HG03175 (cell line): ENCODE measurements at regions not wholly inside any gene's neighbourhood (a gene's known extent, or its start where the extent isn't known, plus 50 kb on each side); places are given as distances from the start of the nearest gene placed in this dataset.
A peak's percentile ranks its signal among the peaks of the same experiment; 100 is the strongest.
"Not testable (repeated sequence)": the region's sequence is repeated elsewhere in the genome, so short reads cannot be mapped to it uniquely, and the experiment has no call there.

Source experiments
- ATAC-seq: cut with Tn5 transposase; IDR thresholded peaks from one replicate; pipeline ENCODE4 v1.9.1; 2021; ENCODE audit warnings: mild to moderate bottlenecking, moderate library complexity; ENCODE audit not compliant: unreplicated experiment

- no peak for ATAC-seq
These were observed 172.1 kb upstream of the RNPC3 start for GRCh38 chr1:103353391-103353790.

GRCh38 chr1:103348136-103348535 is 177.4 kb upstream of the RNPC3 start:
- ATAC-seq = no peak

GRCh38 chr1:103344930-103345329 is 180.6 kb upstream of the RNPC3 start:
- no peak for ATAC-seq

DNA sequence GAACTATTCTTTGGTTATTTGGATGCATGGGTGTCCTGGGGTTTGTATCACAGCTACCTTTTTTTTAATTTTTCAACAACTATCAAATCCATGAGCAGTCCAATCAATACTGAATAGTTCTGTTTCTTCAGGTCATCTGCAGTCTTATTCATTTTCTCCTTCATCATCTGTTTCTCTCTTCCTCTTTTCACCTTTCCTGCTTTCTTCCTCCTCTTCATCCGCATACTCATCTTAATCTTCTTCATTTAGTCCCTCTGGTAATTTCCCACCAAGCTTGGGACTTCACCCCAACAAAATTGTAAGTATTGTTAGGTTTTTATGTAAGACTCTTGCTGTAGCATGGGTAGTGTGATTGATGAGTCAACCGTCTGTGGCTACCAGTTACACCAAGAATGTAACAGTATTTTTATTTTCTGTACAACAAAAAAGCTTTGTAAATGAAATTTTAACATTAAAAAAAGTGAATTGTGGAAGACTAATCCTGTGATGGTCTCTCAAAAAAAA is 184.1 kb upstream of the RNPC3 start:
- ATAC-seq = no peak

GRCh38 chr1:103337779-103338178 is 187.7 kb upstream of the RNPC3 start:
- ATAC-seq = no peak

- no peak for ATAC-seq
These were observed 189.1 kb upstream of the RNPC3 start for GRCh38 chr1:103336408-103336807.

GRCh38 chr1:103333141-103333540 is 192.4 kb upstream of the RNPC3 start:
- ATAC-seq = peak; percentile 60

- ATAC-seq = no peak
These were observed 198.3 kb upstream of the RNPC3 start for GRCh38 chr1:103327054-103327719.

- ATAC-seq = no peak
These were observed 198.9 kb upstream of the RNPC3 start for GRCh38 chr1:103326595-103326994.

DNA sequence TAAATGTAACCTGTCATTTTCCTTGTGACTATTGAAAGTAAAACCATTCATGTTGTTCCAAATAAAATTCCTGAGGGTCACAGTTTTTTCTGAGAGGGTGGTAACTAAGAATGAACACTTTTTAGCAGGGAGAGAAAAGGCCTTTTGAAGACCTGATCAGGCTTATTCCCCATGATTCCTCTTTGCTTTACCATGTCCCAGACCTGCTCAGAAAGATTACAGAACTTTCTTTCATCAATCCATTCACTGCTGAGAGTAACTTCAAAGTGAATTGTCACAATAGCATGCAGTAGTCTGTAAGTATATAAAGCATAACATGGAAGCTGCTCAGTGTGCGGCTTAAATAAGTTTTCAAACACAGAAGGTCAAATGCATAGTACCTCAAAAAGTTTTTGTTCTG is 201.5 kb upstream of the COL11A1 start:
- no peak for ATAC-seq

GRCh38 chr1:103307751-103308150 is 199.4 kb upstream of the COL11A1 start:
- no peak for ATAC-seq

GRCh38 chr1:103283841-103284669 is 175.7 kb upstream of the COL11A1 start:
- ATAC-seq = no peak

DNA sequence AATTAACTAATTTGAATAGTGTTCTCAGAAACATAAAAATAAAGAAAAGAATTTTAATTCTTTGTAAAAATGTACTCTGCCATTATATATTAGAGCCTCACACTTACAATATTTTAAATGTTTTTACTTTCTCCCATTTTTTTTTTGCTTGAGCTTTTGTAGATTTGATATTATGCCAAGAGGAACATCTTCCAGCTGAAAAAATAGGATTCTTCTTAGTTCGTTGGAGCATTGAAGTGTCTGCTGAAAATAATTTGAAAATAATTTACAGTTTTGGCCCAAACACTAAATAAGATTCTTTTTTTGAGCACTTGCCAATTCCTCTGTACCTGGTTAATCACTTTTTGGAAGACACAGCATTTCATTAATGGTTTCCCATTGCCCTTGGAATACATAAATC is 175.0 kb upstream of the COL11A1 start:
- ATAC-seq = no peak

DNA sequence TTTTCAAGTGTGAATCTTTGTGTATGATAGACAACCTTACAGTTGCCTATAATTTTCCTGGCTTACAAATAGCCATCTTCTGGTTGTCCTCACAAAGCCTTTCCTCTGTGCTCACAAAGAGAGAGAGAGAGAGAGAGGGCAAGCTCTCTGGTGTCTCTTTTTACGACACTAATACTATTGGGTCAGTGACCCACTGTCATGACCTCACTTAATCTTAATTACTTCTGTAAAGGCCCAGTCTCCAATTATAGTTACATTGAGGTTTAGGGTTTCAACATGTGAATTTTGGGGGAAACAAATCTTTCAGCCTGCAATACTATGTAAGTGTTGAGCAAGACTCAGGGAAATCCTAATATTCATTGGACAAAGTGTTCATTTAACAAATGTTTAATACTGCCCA is 167.4 kb upstream of the COL11A1 start:
- ATAC-seq = no peak

- no peak for ATAC-seq
These were observed 166.6 kb upstream of the COL11A1 start for GRCh38 chr1:103274886-103275285.

DNA sequence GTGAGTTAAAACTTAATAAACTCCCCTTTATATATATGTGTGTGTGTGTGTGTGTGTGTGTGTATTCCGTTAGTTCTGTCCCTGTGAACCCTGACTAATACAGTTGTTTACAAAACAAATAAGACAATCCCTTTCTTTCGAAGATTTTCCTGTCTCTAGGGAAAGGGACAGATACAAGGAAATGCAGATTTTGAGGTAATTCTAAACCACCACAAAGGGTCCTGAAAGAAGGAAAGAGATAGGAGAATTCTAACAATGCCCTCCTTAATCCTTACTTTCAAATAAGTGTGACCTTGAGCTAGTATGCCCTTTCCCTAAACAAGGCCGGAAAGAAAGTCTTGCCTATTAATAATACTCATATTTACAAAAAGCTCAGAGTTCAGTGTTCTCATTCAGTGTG is 164.8 kb upstream of the COL11A1 start:
- no peak for ATAC-seq

DNA sequence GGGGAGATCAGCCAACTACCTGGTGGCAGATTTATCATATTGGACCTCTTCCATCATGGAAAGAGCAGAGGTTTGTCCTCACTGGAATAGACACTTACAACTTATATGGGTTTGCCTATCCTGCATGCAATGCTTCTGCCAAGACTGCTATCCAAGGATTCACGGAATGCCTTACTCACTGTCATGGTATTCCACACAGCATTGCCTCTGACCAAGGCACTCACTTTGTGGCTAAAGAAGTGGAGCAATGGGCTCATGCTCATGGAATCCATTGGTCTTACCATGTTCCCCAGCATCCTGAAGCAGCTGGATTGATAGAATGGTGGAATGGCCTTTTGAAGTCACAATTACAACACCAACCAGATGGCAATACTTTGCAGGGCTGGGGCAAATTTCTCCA is 163.1 kb upstream of the COL11A1 start:
- ATAC-seq = not testable (repeated sequence)

DNA sequence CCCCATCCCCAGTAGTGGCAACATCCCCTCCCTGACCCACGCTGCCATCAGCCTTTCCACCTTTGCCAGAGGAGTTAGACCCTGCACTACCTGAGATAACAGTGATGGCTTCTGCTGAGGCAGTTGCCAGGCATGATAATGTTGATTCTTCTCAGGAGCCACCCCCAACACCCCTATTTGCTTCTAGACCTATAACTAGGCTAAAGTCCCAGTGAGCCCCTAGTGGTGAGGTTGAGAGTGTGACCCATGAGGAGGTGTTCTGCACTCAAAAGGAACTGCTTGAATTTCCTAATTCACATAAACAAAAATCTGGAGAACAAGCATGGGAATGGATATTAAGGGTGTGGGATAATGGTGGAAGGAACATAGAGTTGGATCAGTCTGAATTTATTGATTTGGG is 159.6 kb upstream of the COL11A1 start:
- no peak for ATAC-seq

DNA sequence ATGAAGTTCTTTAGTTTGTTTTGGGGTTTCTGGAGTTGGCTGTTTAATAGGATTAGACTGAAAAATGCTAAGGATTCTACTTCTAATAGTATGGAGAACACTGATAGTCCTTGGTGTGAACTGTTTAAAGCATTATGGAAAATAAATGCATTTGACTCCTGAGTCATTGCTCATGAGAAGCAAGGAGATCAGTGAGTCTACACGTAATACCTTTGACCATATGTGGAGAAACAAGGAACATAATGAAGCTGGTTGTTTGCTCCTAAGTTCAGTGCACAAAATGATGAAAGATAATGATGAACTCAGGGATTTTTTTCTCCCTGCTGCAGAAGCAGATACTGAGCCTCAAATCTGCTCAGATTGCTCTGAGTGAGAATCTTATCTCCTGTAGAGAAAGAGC is 158.9 kb upstream of the COL11A1 start:
- ATAC-seq = no peak

DNA sequence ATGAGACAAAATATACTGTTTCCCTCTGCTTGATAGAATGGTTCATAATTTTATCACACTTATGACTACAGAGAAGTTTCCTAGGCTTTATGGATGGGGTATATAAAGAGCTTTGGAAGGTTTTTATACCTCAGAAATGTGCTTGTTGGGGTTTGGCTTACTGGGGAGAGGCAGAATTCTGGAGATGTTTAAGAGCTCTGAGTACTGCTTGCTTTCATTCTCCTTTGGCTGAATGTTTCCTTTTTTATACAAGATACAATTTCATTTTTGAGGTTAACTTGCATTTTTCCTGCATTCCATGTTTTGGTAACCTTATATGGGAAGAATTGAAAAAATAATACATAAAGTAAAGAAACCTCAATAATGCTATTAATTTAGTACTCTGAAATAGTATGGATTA is 157.7 kb upstream of the COL11A1 start:
- ATAC-seq = no peak

DNA sequence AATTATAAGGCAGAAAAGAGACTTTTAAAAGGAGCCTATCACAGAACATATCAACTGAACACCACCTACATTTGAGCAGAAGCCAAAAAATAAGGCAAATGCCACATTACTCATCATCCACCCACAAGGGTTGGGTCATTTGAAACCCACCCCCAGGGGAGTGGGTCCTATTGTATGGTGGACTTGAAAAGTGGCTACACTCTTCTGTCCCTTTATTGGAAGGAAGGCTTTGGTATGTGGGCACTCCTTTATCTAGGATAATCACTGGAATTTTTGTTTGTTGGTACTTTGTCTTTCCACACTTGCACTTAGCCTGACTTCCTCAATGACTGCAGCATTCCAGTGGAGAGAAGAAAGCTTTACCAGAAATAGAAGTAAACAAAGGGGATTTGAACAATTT is 157.2 kb upstream of the COL11A1 start:
- no peak for ATAC-seq

DNA sequence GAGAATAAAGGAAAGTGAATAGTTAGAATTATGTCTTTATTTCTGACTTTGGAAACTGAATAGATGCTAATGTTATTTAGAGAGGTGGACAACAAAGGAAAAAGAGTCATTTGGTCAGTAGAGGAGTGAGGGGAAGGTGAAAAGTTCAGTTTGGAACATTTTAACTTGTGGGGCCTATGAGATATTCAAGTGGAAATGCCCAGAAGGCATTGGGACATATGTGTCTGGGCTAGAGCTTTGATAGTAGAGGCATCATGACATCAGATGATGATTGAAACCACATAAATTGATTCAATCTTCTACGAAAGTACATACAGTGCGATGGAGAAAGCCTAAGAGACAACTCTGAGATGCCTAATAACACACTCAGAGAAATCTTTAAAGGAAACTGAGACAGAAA is 151.7 kb upstream of the COL11A1 start:
- no peak for ATAC-seq
